Right lobe of liver (tissue), 6 donors: ENCODE measurements at regions not wholly inside any gene's neighbourhood (a gene's known extent, or its start where the extent isn't known, plus 50 kb on each side); places are given as distances from the start of the nearest gene placed in this dataset.

Source experiments
- ATAC-seq, 4 donors: fragments of 200-7000 bp; cut with Tn5 transposase; one replicate each; pipeline ENCODE4 v1.9.1; 2020; ENCODE audit warnings: mild to moderate bottlenecking in 4 of 4, moderate library complexity in 4 of 4
- DNase-seq, 3 donors: peaks; one replicate each; pipeline ENCODE4 v3.0.0-alpha.2; 2020
- H3K27ac ChIP-seq, 3 donors: fragments of 200-600 bp; one replicate each; pipeline ENCODE4 v1.8.0; 2022
- H3K27me3 ChIP-seq, 2 donors: fragments of 200-600 bp; one replicate each; pipeline ENCODE4 v1.8.0; 2022
- H3K36me3 ChIP-seq, 4 donors: fragments of 200-600 bp; sonication (generic) in 1 of 4; one replicate each; pipeline versions ENCODE4 v1.5.1 to v1.8.0; 2017 to 2022; ENCODE audit warnings: control low read depth in 1 of 4
- H3K4me1 ChIP-seq, 4 donors: fragments of 200-600 bp; sonication (generic) in 1 of 4; one replicate each; pipeline versions ENCODE4 v1.5.1 to v1.8.0; 2017 to 2022; ENCODE audit warnings: control low read depth in 1 of 4
- H3K4me3 ChIP-seq, 3 donors: fragments of 200-600 bp; one replicate each; pipeline ENCODE4 v1.8.0; 2022
- H3K9me3 ChIP-seq, 4 donors: fragments of 200-600 bp; sonication (generic) in 1 of 4; one replicate each; pipeline versions ENCODE4 v1.5.1 to v1.8.0; 2017 to 2022; ENCODE audit warnings: control low read depth in 1 of 4
- POLR2A ChIP-seq: fragments of 450-650 bp; IDR thresholded peaks from one replicate; pipeline ENCODE4 v1.6.1; 2017; ENCODE audit warnings: antibody characterized with exemption, mild to moderate bottlenecking
- WGBS: methylation state at CpG from one replicate; pipeline ENCODE4 v1.1.6; 2018; ENCODE audit warnings: low coverage, low lambda C conversion rate; ENCODE audit not compliant: insufficient coverage; ENCODE audit errors: missing lambda C conversion rate; 5-methylcytosine and 5-hydroxymethylcytosine counted together
- intact Hi-C, 2 donors: fragments of 100-400 bp; cut with DNase I; formaldehyde crosslinking; loops; one replicate each; pipeline versions ENCODE4 v1.11.2 to v1.14.1; 2022
- TF ChIP-seq, protein P1 (sequence below), 4 donors: fragments of 200-600 bp in 3 of 4; fragments of 450-650 bp in 1 of 4; IDR thresholded peaks; one replicate each; pipeline versions ENCODE4 v1.5.1 to v1.8.0; 2016 to 2022; ENCODE audit warnings: antibody characterized with exemption in 4 of 4, mild to moderate bottlenecking in 2 of 4
- donor health status: DM: no; HTN: yes; CAD: no.
- donor health status: DM: no; HTN: no; CAD: no.
- donor health status: DM: no; HTN: no; CAD: no.
- donor health status: DM: no; HTN: yes; CAD: no.
- donor health status: DM: no; HTN: yes; CAD: no.

DNA sequence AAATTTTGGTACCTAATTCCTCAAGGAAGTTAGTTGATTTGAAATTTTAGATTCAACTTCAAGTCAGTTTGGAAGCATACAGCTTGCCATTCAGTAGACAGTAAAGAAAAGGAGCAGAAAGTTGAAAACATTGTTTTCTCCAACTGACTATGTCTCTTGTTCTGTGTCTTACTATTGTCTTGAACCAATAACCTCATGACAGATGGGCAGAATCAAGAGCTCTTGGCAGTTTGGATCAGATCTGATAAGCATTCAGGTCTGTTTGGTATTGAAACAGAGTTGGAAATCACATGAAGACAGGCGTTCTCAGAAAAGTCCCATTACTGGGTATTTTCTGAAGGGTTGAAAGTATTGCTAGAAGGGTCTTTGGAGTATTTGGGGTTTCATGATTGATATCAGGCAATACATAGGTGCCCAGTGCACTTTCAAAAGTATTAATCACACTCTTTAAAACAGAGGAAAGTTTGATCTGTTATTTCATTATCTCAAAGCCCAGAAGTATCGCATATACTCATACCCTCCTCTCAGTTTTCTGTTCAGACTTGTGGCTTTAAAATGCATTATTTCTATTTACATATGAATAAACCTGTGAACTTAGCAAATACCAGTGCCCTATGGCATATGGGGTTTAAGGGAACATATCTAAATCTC is 428.4 kb upstream of the ZEB2 start:
- intact Hi-C loops, result no loop called here
- TF ChIP-seq POLR2A, result no peak
- TF ChIP-seq, protein P1, sequence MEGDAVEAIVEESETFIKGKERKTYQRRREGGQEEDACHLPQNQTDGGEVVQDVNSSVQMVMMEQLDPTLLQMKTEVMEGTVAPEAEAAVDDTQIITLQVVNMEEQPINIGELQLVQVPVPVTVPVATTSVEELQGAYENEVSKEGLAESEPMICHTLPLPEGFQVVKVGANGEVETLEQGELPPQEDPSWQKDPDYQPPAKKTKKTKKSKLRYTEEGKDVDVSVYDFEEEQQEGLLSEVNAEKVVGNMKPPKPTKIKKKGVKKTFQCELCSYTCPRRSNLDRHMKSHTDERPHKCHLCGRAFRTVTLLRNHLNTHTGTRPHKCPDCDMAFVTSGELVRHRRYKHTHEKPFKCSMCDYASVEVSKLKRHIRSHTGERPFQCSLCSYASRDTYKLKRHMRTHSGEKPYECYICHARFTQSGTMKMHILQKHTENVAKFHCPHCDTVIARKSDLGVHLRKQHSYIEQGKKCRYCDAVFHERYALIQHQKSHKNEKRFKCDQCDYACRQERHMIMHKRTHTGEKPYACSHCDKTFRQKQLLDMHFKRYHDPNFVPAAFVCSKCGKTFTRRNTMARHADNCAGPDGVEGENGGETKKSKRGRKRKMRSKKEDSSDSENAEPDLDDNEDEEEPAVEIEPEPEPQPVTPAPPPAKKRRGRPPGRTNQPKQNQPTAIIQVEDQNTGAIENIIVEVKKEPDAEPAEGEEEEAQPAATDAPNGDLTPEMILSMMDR (IDR thresholded peaks at IDR 0.05), result no peak

DNA sequence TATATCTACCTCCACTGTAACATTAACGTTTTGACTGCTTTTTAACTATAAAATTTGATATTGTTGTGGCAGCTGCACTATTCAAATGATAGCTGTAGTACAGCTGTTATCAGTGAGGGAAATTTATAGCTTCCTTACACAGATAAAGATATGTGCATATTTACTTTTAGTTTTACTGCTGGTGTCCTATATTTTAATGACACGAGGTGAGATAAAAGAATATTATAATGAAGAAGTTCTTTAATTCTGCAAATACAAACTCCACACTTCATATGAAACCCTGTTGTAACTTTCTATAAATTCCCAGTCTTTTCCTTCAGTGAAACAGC is 427.8 kb upstream of the ZEB2 start:
- DNase-seq (no peak), ATAC-seq (no peak)
- intact Hi-C loops, result no loop called here
- Histone ChIP-seq H3K27me3 (no peaks in the 10 kb centered on the region), H3K36me3 (no peaks in the 10 kb centered on the region), H3K9me3 (no peaks in the 10 kb centered on the region), H3K4me1 (peaks cover 0 to 1% (median 0%) of the 10 kb centered on the region in 4 donors), H3K27ac (no peak overlapping the region), H3K4me3 (no peak overlapping the region)
- 39% methylated on average over 2 of the region's 2 CpGs for WGBS
- TF ChIP-seq POLR2A, result no peak
- TF ChIP-seq, protein P1 (IDR thresholded peaks at IDR 0.05), result no peak

More for the DNA sequence above, 428.4 kb upstream of the ZEB2 start:
- 70% methylated on average over 2 of the region's 2 CpGs for WGBS
- H3K9me3 ChIP-seq, result no peaks in the 10 kb centered on the region
- no peaks in the 10 kb centered on the region for H3K36me3 ChIP-seq
- DNase-seq, result no peak
- no peak overlapping the region for H3K27ac ChIP-seq
- ATAC-seq, result no peak
- no peaks in the 10 kb centered on the region for H3K4me1 ChIP-seq
- H3K4me3 ChIP-seq, result no peak overlapping the region
- H3K27me3 ChIP-seq, result no peaks in the 10 kb centered on the region

DNA sequence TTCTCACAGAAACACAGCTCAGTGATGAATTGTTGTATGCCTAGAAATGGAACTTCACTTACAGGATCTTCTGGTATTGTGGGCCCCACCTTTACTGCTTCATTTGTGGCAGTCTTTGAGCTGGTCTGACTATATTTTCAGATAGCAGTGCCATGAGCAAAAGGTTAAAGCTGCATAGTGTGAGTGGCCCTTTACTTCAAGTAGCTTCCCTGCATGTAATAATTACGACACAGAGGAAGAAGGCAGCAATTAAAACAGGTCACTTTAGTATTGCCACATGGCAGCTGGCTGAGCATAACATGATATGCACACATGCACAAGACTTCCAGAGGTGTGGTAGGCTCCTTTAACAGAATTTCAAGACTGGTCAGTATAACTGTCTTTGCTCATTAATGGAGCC is 426.3 kb upstream of the ZEB2 start:
- Histone ChIP-seq H3K27ac (no peak overlapping the region), H3K36me3 (no peaks in the 10 kb centered on the region), H3K9me3 (no peaks in the 10 kb centered on the region), H3K4me3 (no peak overlapping the region), H3K4me1 (peaks cover 0 to 3% (median 0%) of the 10 kb centered on the region in 4 donors), H3K27me3 (no peaks in the 10 kb centered on the region)
- 60% methylated on average over 1 of the region's 1 CpG for WGBS
- ATAC-seq, result no peak
- TF ChIP-seq, protein P1 (IDR thresholded peaks at IDR 0.05), result no peak
- TF ChIP-seq POLR2A, result no peak
- DNase-seq, result no peak
- intact Hi-C loops, result no loop called here

DNA sequence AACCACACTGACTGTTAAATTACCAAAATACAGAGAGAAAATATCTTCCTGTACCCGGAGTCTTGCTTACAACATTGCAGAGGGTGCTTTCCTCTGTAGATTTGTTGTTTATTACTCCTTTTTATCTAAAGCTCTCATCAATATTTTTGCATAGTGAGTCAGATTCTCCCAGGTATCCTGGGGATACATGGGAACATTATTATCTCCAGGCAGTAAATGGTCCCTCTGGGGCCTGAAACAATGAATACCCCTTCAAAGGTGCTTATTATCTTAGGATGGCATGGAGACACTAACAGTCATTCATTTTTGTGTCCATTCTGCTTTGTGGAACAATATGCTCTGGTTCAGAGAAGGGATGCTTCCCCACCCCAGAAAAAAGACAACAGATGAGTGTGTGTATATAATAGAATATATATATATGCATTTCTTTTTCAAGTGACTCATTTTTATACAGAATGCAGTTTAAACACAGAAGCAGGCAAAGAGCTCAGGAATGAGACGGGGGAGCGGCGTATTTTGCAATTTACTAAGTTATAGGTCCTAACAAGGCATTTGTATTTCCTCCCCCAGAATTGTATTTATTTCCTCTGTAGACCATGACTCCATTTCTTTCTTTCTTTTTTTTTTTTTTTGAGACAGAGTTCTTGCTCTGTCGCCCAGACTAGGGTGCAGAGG is 424.8 kb upstream of the ZEB2 start:
- TF ChIP-seq, protein P1 (IDR thresholded peaks at IDR 0.05), result no peak
- TF ChIP-seq POLR2A, result no peak
- H3K4me3 ChIP-seq, result no peak overlapping the region
- DNase-seq (no peak), ATAC-seq (no peak)
- H3K27me3 ChIP-seq, result no peaks in the 10 kb centered on the region
- 64% methylated on average over 5 of the region's 5 CpGs for WGBS
- H3K9me3 ChIP-seq, result no peaks in the 10 kb centered on the region
- H3K4me1 ChIP-seq, result peaks cover 0 to 3% (median 0%) of the 10 kb centered on the region in 4 donors
- H3K36me3 ChIP-seq, result no peaks in the 10 kb centered on the region
- intact Hi-C loops, result no loop called here
- H3K27ac ChIP-seq, result no peak overlapping the region
